ENCODE measurements at regions not wholly inside any gene's neighbourhood (a gene's known extent, or its start where the extent isn't known, plus 50 kb on each side); places are given as distances from the start of the nearest gene placed in this dataset.

- intact Hi-C loops (cut with micrococcal nuclease), result no loop called here
- H3K27ac Mint-ChIP-seq, result peak overlapping the region in 6 of 7 donors; percentile 10 to 80 (median 54)
These were observed 194.4 kb upstream of the CRY1 start for GRCh38 chr12:107287436-107288413.

GRCh38 chr12:107288414-107289127, 195.2 kb upstream of the CRY1 start:
- peaks cover 17% of the 10 kb centered on the region for H3K4me1 ChIP-seq (ENCODE audit: insufficient read depth, low read length)
- H3K27me3 ChIP-seq (ENCODE audit: insufficient read depth, low read length), result no peaks in the 10 kb centered on the region
- peaks cover 8 to 12% (median 11%) of the 10 kb centered on the region in 4 donors for H3K4me1 Mint-ChIP-seq
- no peaks in the 10 kb centered on the region for H3K27me3 Mint-ChIP-seq
- no peak overlapping the region for H3K27ac Mint-ChIP-seq
- CTCF ChIA-PET (ENCODE audit: partially characterized antibody), result no interaction called here
- no peak overlapping the region for H3K4me3 Mint-ChIP-seq
- H3K9me3 Mint-ChIP-seq, result peaks cover 0 to 2% (median 0%) of the 10 kb centered on the region in 8 donors
- POLR2A ChIA-PET (ENCODE audit: partially characterized antibody), result no interaction called here
- H3K36me3 Mint-ChIP-seq, result no peaks in the 10 kb centered on the region
- H3K9me3 ChIP-seq (ENCODE audit: control insufficient read depth in 1 of 2, low read length in 2 of 2), result no peaks in the 10 kb centered on the region
- no peak overlapping the region for H3K27ac ChIP-seq (ENCODE audit: low read depth, low read length)
- intact Hi-C loops (cut with micrococcal nuclease), result no loop called here
- no peak for DNase-seq
- no peaks in the 10 kb centered on the region for H3K36me3 ChIP-seq (ENCODE audit: insufficient read depth, low read length)
- no peak overlapping the region for H3K4me3 ChIP-seq (ENCODE audit: low read length in 2 of 2)

More at GRCh38 chr12:107287436-107288413, 194.4 kb upstream of the CRY1 start:
- CTCF ChIA-PET (ENCODE audit: partially characterized antibody), result interaction anchor here (0.7 kb wide), 1 partner anchor 105 kb away, joined by 4 read pairs; no protein-coding TSS in a partner anchor
- Mint-ChIP-seq H3K4me3 (peak overlapping the region; percentile 31 to 75 (median 50)), H3K27me3 (no peaks in the 10 kb centered on the region), H3K36me3 (no peaks in the 10 kb centered on the region), H3K9me3 (peaks cover 0 to 6% (median 0%) of the 10 kb centered on the region in 8 donors), H3K4me1 (peaks cover 8 to 12% (median 11%) of the 10 kb centered on the region in 4 donors)
- no peaks in the 10 kb centered on the region for H3K9me3 ChIP-seq (ENCODE audit: control insufficient read depth in 1 of 2, low read length in 2 of 2)
- no peaks in the 10 kb centered on the region for H3K27me3 ChIP-seq (ENCODE audit: insufficient read depth, low read length)
- peak in 3 of 5 donors; percentile 9 to 31 (median 29) for DNase-seq
- H3K27ac ChIP-seq (ENCODE audit: low read depth, low read length), result no peak overlapping the region
- POLR2A ChIA-PET (ENCODE audit: partially characterized antibody), result no interaction called here
- no peak overlapping the region for H3K4me3 ChIP-seq (ENCODE audit: low read length in 2 of 2)
- H3K36me3 ChIP-seq (ENCODE audit: insufficient read depth, low read length), result no peaks in the 10 kb centered on the region
- H3K4me1 ChIP-seq (ENCODE audit: insufficient read depth, low read length), result peaks cover 17% of the 10 kb centered on the region

- Mint-ChIP-seq H3K27ac (no peak overlapping the region), H3K4me1 (peaks cover 8 to 12% (median 11%) of the 10 kb centered on the region in 4 donors), H3K27me3 (peaks cover 0 to under 1% of the 10 kb centered on the region in 2 donors), H3K9me3 (no peaks in the 10 kb centered on the region), H3K4me3 (no peak overlapping the region), H3K36me3 (no peaks in the 10 kb centered on the region)
- Histone ChIP-seq H3K9me3 (ENCODE audit: control insufficient read depth in 1 of 2, low read length in 2 of 2) (no peaks in the 10 kb centered on the region), H3K4me3 (ENCODE audit: low read length in 2 of 2) (no peak overlapping the region), H3K4me1 (ENCODE audit: insufficient read depth, low read length) (peaks cover 17% of the 10 kb centered on the region), H3K27me3 (ENCODE audit: insufficient read depth, low read length) (no peaks in the 10 kb centered on the region), H3K36me3 (ENCODE audit: insufficient read depth, low read length) (no peaks in the 10 kb centered on the region), H3K27ac (ENCODE audit: low read depth, low read length) (no peak overlapping the region)
- no peak for DNase-seq
- intact Hi-C loops (cut with micrococcal nuclease), result no loop called here
- ChIA-PET POLR2A (ENCODE audit: partially characterized antibody) (no interaction called here), CTCF (ENCODE audit: partially characterized antibody) (no interaction called here)
These were observed 197.7 kb upstream of the CRY1 start for GRCh38 chr12:107291018-107291417.

GRCh38 chr12:107296681-107297089, 203.3 kb upstream of the CRY1 start:
- Mint-ChIP-seq H3K9me3 (no peaks in the 10 kb centered on the region), H3K27ac (no peak overlapping the region), H3K4me3 (no peak overlapping the region), H3K36me3 (no peaks in the 10 kb centered on the region), H3K27me3 (peaks cover 0 to 6% of the 10 kb centered on the region in 2 donors), H3K4me1 (peaks cover 4 to 10% (median 6%) of the 10 kb centered on the region in 4 donors)
- ChIA-PET CTCF (ENCODE audit: partially characterized antibody) (interaction anchor here (1.0 kb wide), 1 partner anchor 105 kb away, joined by 3 read pairs; no protein-coding TSS in a partner anchor), POLR2A (ENCODE audit: partially characterized antibody) (no interaction called here)
- H3K9me3 ChIP-seq (ENCODE audit: control insufficient read depth in 1 of 2, low read length in 2 of 2), result no peaks in the 10 kb centered on the region
- no peak overlapping the region for H3K27ac ChIP-seq (ENCODE audit: low read depth, low read length)
- DNase-seq, result no peak
- H3K4me3 ChIP-seq (ENCODE audit: low read length in 2 of 2), result no peak overlapping the region
- H3K4me1 ChIP-seq (ENCODE audit: insufficient read depth, low read length), result no peaks in the 10 kb centered on the region
- intact Hi-C loops (cut with micrococcal nuclease), result no loop called here
- no peaks in the 10 kb centered on the region for H3K36me3 ChIP-seq (ENCODE audit: insufficient read depth, low read length)
- no peaks in the 10 kb centered on the region for H3K27me3 ChIP-seq (ENCODE audit: insufficient read depth, low read length)

- H3K4me3 Mint-ChIP-seq, result no peak overlapping the region
- ChIA-PET POLR2A (ENCODE audit: partially characterized antibody) (no interaction called here), CTCF (ENCODE audit: partially characterized antibody) (interaction anchor here (1.9 kb wide), 1 partner anchor 13 kb away, joined by 5 read pairs; no protein-coding TSS in a partner anchor)
- H3K27ac Mint-ChIP-seq, result no peak overlapping the region
- peaks cover 0 to 7% of the 10 kb centered on the region in 2 donors for H3K27me3 Mint-ChIP-seq
- no peaks in the 10 kb centered on the region for H3K9me3 ChIP-seq (ENCODE audit: control insufficient read depth in 1 of 2, low read length in 2 of 2)
- no peaks in the 10 kb centered on the region for H3K36me3 ChIP-seq (ENCODE audit: insufficient read depth, low read length)
- no peaks in the 10 kb centered on the region for H3K4me1 Mint-ChIP-seq
- H3K4me1 ChIP-seq (ENCODE audit: insufficient read depth, low read length), result no peaks in the 10 kb centered on the region
- H3K9me3 Mint-ChIP-seq, result no peaks in the 10 kb centered on the region
- no peak for DNase-seq
- no peak overlapping the region for H3K27ac ChIP-seq (ENCODE audit: low read depth, low read length)
- H3K4me3 ChIP-seq (ENCODE audit: low read length in 2 of 2), result no peak overlapping the region
- H3K36me3 Mint-ChIP-seq, result no peaks in the 10 kb centered on the region
- intact Hi-C loops (cut with micrococcal nuclease), result no loop called here
- H3K27me3 ChIP-seq (ENCODE audit: insufficient read depth, low read length), result no peaks in the 10 kb centered on the region
These were observed 209.4 kb upstream of the CRY1 start for GRCh38 chr12:107302649-107303341.

GRCh38 chr12:107304588-107305532, 211.5 kb upstream of the CRY1 start:
- DNase-seq, result no peak
- H3K4me1 ChIP-seq (ENCODE audit: insufficient read depth, low read length), result peaks cover 11% of the 10 kb centered on the region
- CTCF ChIA-PET (ENCODE audit: partially characterized antibody), result interaction anchor here (1.3 kb wide), 1 partner anchor 11 kb away, joined by 4 read pairs; no protein-coding TSS in a partner anchor
- no peaks in the 10 kb centered on the region for H3K27me3 ChIP-seq (ENCODE audit: insufficient read depth, low read length)
- intact Hi-C loops (cut with micrococcal nuclease), result no loop called here
- peaks cover 0 to 1% (median 0%) of the 10 kb centered on the region in 8 donors for H3K9me3 Mint-ChIP-seq
- H3K27ac ChIP-seq (ENCODE audit: low read depth, low read length), result no peak overlapping the region
- H3K4me3 Mint-ChIP-seq, result no peak overlapping the region
- H3K4me1 Mint-ChIP-seq, result peaks cover 6 to 19% (median 11%) of the 10 kb centered on the region in 4 donors
- no peak overlapping the region for H3K4me3 ChIP-seq (ENCODE audit: low read length in 2 of 2)
- no peaks in the 10 kb centered on the region for H3K36me3 ChIP-seq (ENCODE audit: insufficient read depth, low read length)
- H3K27me3 Mint-ChIP-seq, result peaks cover 0 to 5% of the 10 kb centered on the region in 2 donors
- H3K9me3 ChIP-seq (ENCODE audit: control insufficient read depth in 1 of 2, low read length in 2 of 2), result no peaks in the 10 kb centered on the region
- POLR2A ChIA-PET (ENCODE audit: partially characterized antibody), result interaction anchor here (0.9 kb wide), 1 partner anchor 14 kb away, joined by 3 read pairs; no protein-coding TSS in a partner anchor
- H3K27ac Mint-ChIP-seq, result no peak overlapping the region
- no peaks in the 10 kb centered on the region for H3K36me3 Mint-ChIP-seq
